ENCODE measurements at regions not wholly inside any gene's neighbourhood (a gene's known extent, or its start where the extent isn't known, plus 50 kb on each side); places are given as distances from the start of the nearest gene placed in this dataset.

- Histone ChIP-seq H3K9me3 (ENCODE audit: low read length) (no peaks in the 10 kb centered on the region), H4K20me1 (ENCODE audit: low read length) (no peaks in the 10 kb centered on the region), H3K4me2 (ENCODE audit: low read length) (no peak overlapping the region), H3K27me3 (ENCODE audit: low read length) (no peaks in the 10 kb centered on the region), H3K79me2 (ENCODE audit: low read length) (no peaks in the 10 kb centered on the region), H3K9ac (ENCODE audit: low read length) (no peak overlapping the region), H3K36me3 (ENCODE audit: low read depth, low read length) (no peaks in the 10 kb centered on the region), H3K4me3 (ENCODE audit: low read length) (no peak overlapping the region), H3F3A (ENCODE audit: low read length, unreplicated experiment) (no peaks in the 10 kb centered on the region), H2AFZ (ENCODE audit: low read length) (no peak overlapping the region), H3K27ac (ENCODE audit: low read length) (no peak overlapping the region), H3K9me2 (replicated peaks; ENCODE audit: low read length) (0 out of 2 replicates have a peak, but pooled peaks cover 5% of the 10 kb centered on the region), H3K4me1 (ENCODE audit: insufficient read depth, low read length) (no peaks in the 10 kb centered on the region)
- BruUV-seq (replicated peaks), result no TSS peak
- intact Hi-C loops (cut with micrococcal nuclease), result no loop called here
- ChIA-PET CTCF (no interaction called here), POLR2A (ENCODE audit: unreplicated experiment) (no interaction called here)
- no peak for DNase-seq
- TF ChIP-seq EZH2 (IDR thresholded peaks at IDR 0.05; ENCODE audit: low read length, unreplicated experiment), result no peak
- no peak for TF ChIP-seq EZH2phosphoT487 (IDR thresholded peaks at IDR 0.05; ENCODE audit: borderline replicate concordance, low read length)
- TF ChIP-seq CTCF (conservative IDR thresholded peaks at IDR 0.05; ENCODE audit: low read depth, low read length), result no peak
- no peak for ATAC-seq
These were observed 123.6 kb upstream of the DPPA4 start for GRCh38 chr3:109460961-109461360.

GRCh38 chr3:109445210-109445609 is 107.9 kb upstream of the DPPA4 start:
- no peaks in the 10 kb centered on the region for H3K36me3 ChIP-seq (ENCODE audit: low read depth, low read length)
- no TSS peak for BruUV-seq (replicated peaks)
- peaks cover 13% of the 10 kb centered on the region for H3K27me3 ChIP-seq (ENCODE audit: low read length)
- ChIA-PET POLR2A (ENCODE audit: unreplicated experiment) (no interaction called here), CTCF (no interaction called here)
- DNase-seq (no peak), ATAC-seq (no peak)
- no peaks in the 10 kb centered on the region for H4K20me1 ChIP-seq (ENCODE audit: low read length)
- no peaks in the 10 kb centered on the region for H3K79me2 ChIP-seq (ENCODE audit: low read length)
- H3K27ac ChIP-seq (ENCODE audit: low read length), result no peak overlapping the region
- no peaks in the 10 kb centered on the region for H3K4me1 ChIP-seq (ENCODE audit: insufficient read depth, low read length)
- H2AFZ ChIP-seq (ENCODE audit: low read length), result no peak overlapping the region
- H3F3A ChIP-seq (ENCODE audit: low read length, unreplicated experiment), result no peaks in the 10 kb centered on the region
- H3K4me2 ChIP-seq (ENCODE audit: low read length), result no peak overlapping the region
- H3K4me3 ChIP-seq (ENCODE audit: low read length), result no peak overlapping the region
- H3K9me3 ChIP-seq (ENCODE audit: low read length), result 0 out of 2 replicates have a peak, but pooled peaks cover 4% of the 10 kb centered on the region
- intact Hi-C loops (cut with micrococcal nuclease), result no loop called here
- TF ChIP-seq EZH2phosphoT487 (IDR thresholded peaks at IDR 0.05; ENCODE audit: borderline replicate concordance, low read length) (no peak), CTCF (conservative IDR thresholded peaks at IDR 0.05; ENCODE audit: low read depth, low read length) (no peak), EZH2 (IDR thresholded peaks at IDR 0.05; ENCODE audit: low read length, unreplicated experiment) (no peak)
- no peak overlapping the region for H3K9ac ChIP-seq (ENCODE audit: low read length)
- no peaks in the 10 kb centered on the region for H3K9me2 ChIP-seq (replicated peaks; ENCODE audit: low read length)

GRCh38 chr3:109442531-109442930 is 105.2 kb upstream of the DPPA4 start:
- H3K36me3 ChIP-seq (ENCODE audit: low read depth, low read length), result no peaks in the 10 kb centered on the region
- POLR2A ChIA-PET (ENCODE audit: unreplicated experiment), result no interaction called here
- peaks cover 36% of the 10 kb centered on the region for H3K27me3 ChIP-seq (ENCODE audit: low read length)
- no peaks in the 10 kb centered on the region for H3K9me2 ChIP-seq (replicated peaks; ENCODE audit: low read length)
- no peak overlapping the region for H3K4me2 ChIP-seq (ENCODE audit: low read length)
- ATAC-seq, result no peak
- BruUV-seq (replicated peaks), result no TSS peak
- intact Hi-C loops (cut with micrococcal nuclease), result no loop called here
- no peak for DNase-seq
- H3K4me3 ChIP-seq (ENCODE audit: low read length), result no peak overlapping the region
- no peaks in the 10 kb centered on the region for H3K4me1 ChIP-seq (ENCODE audit: insufficient read depth, low read length)
- H4K20me1 ChIP-seq (ENCODE audit: low read length), result no peaks in the 10 kb centered on the region
- no peak overlapping the region for H3K27ac ChIP-seq (ENCODE audit: low read length)
- TF ChIP-seq CTCF (conservative IDR thresholded peaks at IDR 0.05; ENCODE audit: low read depth, low read length) (no peak), EZH2phosphoT487 (IDR thresholded peaks at IDR 0.05; ENCODE audit: borderline replicate concordance, low read length) (no peak), EZH2 (IDR thresholded peaks at IDR 0.05; ENCODE audit: low read length, unreplicated experiment) (no peak)
- 0 out of 2 replicates have a peak, but pooled peaks cover 3% of the 10 kb centered on the region for H3K9me3 ChIP-seq (ENCODE audit: low read length)
- H3K9ac ChIP-seq (ENCODE audit: low read length), result no peak overlapping the region
- H3F3A ChIP-seq (ENCODE audit: low read length, unreplicated experiment), result no peaks in the 10 kb centered on the region
- no peaks in the 10 kb centered on the region for H3K79me2 ChIP-seq (ENCODE audit: low read length)
- CTCF ChIA-PET, result no interaction called here
- no peak overlapping the region for H2AFZ ChIP-seq (ENCODE audit: low read length)

Data from PC-3 (cell line).